HG02840 (cell line): ENCODE measurements at regions not wholly inside any gene's neighbourhood (a gene's known extent, or its start where the extent isn't known, plus 50 kb on each side); places are given as distances from the start of the nearest gene placed in this dataset.

Experiments
- ATAC-seq: cut with Tn5 transposase; IDR thresholded peaks from one replicate; pipeline ENCODE4 v1.9.1; 2021; ENCODE audit warnings: mild to moderate bottlenecking, moderate library complexity, moderate number of reproducible peaks; ENCODE audit not compliant: unreplicated experiment, low FRiP score

DNA sequence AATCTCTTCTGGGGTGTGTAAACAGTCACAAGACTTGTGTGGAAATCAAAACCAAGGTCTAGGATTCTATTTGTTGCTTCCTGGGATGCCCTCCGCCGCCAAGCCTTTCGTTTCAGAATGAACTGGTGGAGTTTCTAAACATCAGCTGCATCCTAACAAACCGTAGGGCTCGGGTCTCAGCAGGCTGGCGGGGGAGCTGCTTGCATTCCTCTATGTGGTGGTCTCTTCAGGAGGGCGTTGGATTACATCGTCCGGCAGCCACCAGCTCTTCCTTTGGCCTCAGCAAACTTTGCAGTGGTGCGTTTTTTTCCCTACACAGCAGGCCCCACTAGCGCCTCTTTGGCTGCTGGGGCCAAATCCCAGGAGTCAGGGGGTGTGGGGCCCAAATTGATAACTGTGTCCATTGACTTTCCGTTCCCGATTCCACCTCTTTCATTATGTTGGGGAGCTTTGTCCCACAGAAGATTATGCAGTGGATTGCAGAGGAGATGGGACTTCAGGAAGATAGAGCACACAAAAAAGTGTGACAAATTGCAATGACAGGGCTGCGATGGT is 390.0 kb upstream of the NR2F2 start:
- ATAC-seq, result no peak

DNA sequence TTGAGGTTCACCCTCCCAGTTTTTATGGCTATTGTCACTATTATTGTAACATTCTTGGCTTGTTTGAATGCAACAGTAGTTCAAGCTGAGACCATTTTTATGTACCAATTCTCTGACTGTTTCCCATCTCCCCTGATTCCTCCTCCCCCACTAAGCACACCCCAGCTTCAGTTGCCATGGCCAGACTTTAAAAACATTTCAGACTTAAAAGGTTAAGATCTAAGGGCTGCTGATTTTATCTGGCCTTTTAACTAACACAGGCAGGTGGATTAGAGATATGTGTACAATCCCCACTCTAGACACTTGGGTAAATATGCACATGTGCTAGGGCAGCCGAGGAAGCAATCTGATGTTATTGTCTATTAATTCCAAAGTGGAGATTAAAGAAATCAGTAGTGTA is 386.3 kb upstream of the NR2F2 start:
- no peak for ATAC-seq

DNA sequence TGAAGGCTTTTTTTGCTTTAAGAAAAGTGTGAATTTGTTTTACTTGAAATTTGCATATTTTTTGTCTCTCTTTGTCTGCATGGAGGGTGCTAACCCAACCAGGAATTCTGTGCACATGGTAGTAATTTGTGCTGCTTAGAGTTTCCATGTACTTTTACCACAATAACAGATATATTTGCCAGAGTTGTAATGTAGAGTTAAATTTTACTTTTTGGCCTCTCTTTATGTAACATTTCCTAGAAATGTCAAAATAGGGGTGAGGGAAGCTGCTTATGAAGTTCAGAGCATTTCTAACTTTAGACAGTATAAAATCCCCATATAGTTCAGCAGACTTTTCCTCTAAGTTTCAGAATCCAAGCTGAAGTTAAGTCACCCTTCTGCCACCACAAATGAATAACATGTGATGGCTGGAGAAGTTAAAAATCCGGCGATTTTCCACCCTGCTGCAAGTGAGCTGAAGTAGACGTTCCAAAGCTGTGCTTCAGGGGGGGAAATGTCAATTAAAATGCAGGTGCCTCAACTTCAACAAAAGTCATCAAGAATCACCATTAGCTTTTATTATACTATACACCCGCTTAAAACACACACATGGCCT is 385.7 kb upstream of the NR2F2 start:
- no peak for ATAC-seq

DNA sequence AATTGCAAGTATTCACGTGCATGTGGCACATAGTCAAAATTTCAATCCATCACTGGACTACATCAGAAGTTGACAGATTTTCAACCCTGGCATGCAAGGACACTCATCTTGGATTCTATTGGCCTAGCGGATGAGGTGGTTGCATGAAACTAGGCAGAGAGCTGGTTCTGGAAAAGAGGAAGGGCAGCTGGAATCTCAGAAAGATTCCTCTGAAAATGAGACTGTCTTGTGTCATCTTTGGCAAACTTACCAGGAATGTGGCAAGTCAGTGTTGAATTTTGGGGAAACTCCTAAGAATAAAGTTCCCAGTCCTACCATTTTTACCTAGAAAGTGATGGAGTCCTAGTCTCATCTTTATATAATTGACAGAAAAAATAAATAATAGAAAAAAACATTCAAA is 384.3 kb upstream of the NR2F2 start:
- no peak for ATAC-seq

DNA sequence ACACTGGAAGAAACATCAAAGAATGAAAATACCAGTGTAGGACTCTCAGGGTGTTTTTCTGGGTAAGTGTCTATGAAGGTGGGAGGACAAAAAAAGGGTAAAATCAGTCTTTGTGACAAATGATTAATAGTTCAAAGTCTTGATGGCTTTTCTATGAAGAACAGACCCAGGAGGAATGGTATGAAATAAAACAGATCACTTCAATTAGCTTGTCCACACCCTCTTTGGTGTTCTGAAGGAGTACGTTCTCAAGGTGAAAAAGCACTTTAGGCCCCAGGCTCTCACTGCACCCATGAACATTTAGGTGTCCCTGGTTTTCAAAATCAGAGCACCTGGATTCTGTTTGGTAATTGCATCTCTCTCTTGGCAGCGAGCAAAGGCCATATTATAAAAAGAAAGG is 383.6 kb upstream of the NR2F2 start:
- ATAC-seq, result no peak

DNA sequence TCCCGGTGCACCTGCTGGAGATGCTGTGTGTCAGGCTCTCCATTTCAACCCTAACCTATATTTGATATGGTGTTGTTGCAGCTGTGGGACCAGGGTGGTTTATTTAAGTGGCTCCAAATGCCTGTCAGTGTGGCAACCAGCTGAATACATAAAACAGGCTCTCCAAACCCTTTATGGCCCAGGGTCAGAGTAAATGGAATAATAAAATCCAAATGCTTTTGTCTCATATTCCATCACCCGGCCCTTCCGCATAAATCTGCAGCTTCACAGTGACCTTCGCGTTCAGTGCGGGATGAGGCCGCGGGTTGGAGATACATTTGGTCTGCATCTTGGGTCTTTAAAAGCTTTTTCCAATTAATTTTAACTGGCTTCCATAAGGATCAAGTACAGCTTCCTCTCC is 382.1 kb upstream of the NR2F2 start:
- no peak for ATAC-seq

DNA sequence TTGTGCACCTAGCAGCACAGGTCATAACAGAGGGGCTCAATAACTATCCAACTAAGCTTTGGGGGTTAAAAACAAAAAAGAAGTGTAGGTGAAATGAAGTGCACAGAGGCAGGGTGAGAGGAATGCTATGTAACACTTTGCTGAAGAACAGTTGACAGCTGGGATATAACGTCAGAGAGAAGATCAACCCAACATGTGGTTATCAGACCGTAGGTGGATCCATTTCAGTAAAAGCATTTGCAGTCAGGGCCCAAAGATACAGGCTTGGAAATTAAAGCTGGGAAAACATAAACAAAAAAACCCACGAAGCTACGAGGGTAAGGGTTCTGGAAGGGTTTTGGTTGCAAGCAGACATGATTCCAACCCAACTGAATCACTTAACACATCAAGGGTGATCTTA is 377.5 kb upstream of the NR2F2 start:
- no peak for ATAC-seq

DNA sequence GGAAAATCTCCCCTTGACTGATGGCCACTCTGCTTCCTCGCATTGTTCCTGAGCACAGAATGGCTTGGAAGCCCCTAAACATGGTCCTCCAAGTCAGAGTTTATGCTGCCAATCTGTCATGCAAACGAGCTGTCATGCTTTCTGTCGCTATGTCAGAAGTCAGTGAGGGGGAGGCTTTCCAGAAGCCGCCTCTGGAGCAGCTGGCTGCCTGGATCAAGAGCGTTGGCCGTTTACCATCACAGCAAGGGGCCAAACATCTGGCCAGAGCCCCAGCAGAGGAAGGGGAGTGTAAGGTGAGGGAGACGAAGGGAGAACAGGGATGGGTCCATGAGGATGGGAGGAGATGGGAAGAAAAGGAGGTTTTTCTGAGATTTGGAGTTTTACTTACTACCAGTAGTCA is 372.6 kb upstream of the NR2F2 start:
- no peak for ATAC-seq

DNA sequence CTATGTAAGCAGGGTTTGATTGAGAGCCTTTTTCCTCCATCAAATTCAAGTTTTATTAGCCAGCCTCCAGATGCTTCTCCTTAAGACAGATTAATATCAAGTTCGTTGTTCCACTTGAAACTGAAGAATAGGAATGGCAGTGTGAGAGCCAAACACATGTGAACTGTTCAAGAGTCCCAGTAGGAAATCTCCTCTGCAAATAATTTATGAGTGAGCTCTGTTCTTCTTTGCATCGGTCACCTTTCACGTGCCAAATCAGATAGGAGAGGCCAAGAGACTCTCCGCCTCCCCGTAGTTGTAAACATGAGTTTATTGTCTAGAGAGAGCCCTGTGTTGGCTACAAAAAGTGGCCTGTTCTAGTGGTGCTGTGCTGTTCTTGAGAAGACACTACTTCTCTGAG is 372.1 kb upstream of the NR2F2 start:
- ATAC-seq, result no peak

DNA sequence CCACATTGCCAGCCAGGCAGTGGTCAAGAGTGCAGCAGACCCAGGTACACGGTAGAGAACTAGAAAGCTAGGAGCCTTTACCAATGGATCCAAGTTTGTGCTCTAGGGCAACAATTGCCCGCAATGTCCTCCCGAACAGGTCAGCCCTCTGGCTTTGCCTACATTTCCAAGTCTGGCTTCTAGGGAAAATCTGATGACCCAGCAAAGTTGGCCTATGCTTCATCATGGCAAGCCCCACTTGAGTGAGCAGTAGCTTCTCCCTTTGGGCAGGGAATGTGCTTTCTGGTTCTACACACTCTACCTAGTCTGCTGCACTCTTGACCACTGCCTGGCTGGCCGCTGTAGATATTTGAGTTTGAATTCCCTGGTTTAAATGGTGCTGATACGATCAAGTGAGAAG is 361.6 kb upstream of the NR2F2 start:
- no peak for ATAC-seq

DNA sequence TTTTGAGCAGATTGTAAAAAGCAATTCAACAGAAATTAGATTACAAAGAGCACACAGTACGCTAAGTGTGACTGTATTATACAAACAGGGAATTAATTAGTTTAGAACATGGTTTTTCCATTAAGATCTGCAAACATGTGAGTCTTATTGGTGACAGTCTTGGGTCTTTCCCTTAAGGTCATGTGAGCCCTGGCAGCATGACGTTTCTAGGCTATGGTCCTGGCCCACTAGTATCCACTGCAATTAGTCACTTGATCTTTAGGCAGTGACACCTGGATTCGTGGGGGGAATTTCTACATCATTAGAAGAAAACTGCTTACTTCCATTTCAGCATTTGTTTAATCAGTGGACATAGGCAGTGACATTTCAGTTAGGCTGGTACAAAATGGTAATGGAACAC is 360.2 kb upstream of the NR2F2 start:
- ATAC-seq, result no peak

DNA sequence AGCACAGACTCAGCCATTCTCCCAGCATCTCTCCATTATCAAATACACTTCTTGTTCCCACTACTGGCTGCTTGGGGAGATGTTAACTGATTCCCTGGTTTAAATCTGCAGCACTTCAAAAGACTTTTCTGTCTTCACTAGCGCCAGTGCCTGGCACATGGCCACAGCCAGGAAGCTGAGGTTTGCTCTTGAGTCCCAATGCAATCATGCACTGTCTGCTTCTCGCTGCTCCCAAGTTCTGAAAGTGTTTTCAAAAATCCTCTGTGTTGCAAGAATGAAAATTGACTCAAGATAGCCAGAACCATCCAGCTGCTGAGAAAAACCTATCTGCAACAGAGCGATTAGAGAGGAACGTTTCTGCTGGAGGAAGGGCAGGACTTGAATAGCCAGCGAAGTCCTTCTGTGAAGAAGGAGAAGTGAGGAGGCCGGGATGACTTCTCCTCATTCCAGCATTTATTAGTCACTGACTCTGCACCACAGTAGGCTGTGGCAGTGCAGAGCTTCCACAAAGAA is 358.4 kb upstream of the NR2F2 start:
- no peak for ATAC-seq

DNA sequence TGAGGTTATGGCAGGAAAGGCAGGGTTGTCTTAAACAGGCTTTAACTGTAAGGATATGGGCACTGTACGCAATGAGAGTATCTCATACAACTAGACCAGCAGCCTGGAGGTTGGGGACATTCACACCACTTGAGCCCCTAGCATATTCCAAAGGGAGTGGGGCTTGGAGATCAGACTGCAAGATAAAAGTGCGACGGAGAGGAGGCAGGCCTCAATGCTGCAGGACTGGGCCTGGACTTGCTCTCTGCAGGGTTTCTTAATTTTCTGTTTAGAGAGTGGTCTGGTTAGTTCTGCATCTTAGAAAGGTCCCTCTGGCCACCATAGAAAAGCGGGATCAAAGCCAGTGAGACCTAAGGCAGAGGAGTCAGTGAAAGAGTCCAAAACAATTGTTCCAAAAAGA is 357.7 kb upstream of the NR2F2 start:
- no peak for ATAC-seq

DNA sequence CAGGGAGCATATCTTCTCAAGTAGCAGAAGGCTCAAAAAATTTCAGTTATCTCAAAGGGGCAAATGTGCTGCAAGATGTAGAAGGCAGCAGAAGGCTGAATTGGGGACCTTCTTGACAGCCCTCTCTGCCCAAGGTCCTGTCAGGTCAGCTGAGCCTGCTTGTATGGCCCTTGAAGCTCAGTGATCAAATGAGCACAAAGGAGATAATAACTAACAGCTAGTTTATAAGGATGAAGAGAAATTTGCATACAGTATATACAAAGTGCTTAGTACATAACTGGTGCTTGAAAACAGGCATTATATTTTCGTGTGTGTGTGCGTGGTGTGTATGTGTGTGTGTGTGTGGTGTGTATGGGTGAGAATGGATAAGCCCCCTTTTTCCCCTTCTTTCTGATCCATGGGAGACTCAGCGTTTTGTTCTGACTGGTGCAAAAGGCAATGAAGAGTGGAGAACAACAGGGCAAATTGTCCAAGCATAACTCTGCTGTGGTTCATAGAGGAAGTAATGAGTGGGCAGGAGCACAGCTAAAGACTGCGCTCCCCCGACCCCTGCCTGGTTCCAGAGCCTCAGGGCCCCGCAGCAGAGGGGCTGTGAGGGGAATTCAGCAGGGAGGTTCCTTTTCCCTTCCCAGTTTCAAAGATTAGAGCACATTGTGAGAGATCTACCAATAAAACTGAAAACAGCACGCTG is 356.8 kb upstream of the NR2F2 start:
- ATAC-seq, result no peak

DNA sequence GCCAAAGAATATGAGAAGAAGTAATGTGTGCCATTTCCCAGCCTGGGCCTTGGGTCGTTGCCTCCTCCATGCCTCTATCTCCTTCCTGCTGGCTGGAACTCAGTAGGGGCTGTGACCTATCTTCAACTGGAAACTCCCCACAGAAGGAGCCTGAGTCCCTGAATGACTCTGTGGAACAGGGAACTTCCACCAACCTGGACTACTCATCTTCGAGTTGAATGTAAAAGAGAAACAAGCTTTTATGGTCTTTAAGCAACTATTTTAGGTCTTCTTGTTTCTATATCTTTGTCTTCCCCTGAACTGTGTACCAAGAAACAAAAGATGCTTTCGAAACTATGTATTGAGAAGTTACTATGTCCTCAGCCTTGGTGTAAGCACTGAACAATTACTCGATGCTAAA is 355.3 kb upstream of the NR2F2 start:
- ATAC-seq, result no peak

DNA sequence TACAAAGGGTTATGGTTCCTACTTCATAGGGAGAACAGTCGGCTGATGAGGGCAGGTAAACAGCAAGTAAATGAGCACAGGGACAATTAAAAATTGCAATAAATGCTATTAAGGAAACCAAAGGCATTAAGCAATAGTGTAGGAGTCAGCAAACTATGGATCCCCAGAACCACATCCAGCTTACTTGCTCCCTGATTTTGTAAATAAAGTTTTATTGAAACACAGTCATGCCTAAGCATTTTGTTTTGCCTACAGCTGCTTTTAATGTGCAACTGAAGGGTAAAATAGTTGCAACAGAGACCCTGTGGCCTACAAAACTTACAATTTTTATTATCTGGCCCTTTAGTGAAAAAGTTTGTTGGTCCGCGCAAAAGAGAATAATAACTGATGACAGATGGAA is 351.2 kb upstream of the NR2F2 start:
- ATAC-seq, result no peak

DNA sequence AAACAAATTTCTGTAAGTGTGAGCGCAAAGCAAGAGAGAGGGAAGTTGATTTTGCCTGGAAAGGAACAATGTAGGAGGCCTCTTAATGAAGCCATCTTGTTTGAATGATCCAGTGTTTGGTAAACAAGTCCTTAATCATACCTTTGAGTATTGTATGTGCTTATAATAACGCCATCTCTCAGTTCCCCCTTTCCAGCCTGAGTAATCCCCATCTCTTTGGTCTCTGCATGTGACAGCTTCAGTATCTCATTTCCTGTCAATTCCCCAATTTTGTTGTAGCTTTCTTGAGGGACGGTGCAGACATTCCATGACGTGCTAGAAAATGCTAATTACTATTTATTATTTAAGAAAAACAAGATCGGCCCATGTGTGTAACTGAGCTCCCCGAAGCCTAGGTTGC is 349.3 kb upstream of the NR2F2 start:
- no peak for ATAC-seq

DNA sequence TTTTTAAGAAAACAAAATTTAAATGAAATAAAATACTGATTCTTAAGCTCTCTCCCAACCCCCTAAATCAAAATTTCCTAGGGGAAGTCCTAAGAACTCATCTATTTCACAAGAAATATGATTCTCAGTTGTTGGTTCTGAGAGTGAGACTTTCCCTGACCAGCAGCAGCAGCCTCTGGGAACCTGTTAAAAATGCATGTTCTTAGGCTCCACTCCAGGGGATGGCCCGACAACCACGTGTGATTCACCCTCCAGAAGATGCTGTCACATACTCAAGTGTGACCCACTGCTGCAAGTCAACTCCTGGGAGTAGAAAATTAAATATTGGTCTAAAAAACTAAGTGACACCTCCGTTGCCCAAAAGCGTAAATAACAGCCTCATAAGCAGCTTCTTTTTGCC is 343.2 kb upstream of the NR2F2 start:
- no peak for ATAC-seq

DNA sequence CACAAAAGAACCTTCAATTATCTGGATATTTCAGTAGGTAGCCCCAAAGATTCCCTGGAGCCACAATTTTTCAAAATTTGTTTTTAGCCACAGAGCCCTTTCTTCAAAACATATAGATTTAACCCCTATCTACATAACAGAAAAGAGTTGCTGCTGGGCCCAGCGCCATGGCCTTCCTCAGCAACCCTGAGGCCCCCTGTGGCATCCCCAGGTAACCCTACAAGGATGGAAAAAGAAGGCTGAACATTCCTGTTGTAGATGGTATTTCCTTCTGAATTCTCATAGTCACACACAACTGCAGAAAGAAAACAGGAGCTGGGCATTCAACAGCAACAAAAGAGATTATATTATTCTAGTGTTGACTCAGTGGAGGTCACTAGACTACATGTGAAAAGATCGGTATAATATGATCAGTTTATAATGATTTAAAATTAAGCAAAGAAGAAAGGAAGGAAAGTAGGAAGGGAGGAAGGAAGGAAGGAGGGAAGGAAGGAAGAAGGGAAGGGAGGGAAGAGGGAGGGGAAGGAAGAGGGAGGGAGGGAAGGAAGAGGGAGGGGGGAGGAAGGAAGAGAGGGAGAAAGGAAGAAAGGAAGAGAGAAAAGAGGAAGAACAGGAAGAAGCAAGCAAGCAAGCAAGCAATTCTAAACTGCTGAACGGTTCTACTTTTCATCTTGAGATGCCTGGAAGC is 342.5 kb upstream of the NR2F2 start:
- no peak for ATAC-seq

DNA sequence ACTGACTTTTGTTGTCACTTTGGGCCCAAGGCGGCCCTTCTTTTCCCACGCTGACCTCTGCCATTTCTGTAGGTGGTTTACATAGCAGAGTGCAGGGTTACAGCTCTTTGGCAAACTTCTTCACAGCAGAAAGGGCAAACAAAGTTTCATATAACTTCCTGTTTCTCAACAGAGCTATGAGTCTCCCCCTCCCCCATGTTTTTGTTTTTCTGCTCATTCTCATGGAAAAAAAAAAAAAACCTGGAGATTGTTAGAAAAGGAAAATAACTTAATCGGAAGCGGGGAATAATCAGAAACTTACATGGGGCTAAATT is 342.0 kb upstream of the NR2F2 start:
- ATAC-seq, result no peak

DNA sequence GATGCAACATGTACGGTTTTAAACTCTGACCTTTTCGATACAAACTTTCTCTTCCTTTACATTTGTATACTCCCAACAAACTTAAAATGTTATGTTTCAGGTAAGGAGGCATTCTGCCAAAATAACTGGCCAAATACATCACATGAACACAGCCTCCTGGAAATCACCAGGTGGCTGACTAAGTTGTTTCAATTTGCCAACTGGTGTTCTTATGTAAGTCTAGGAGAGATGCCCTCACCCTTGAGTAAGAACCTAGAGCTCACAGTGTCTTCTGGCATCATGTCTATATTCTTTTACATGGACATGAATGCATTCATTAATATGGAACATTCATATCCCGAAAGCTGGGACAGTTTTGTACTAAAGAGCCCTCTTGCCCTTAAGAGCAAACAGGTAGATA is 341.1 kb upstream of the NR2F2 start:
- no peak for ATAC-seq

DNA sequence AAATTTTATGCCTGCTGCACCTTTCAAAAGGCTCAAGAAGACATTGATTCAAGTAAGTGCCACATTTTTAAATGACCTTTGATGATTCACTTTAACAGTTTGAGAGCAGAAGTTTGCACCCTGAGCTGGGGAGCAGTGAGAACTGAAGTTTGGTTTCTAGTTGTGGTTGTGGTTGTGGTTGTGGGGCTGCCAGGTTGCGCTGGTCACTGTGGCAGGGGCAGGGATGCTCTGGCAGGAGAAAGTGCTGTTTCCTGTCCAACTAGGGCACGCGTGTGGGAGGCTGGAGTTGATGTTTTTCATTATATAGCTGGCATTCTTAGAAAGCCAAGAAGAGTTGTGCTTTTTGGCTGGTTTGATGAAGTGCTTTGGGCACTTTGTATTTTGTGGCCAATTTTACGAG is 339.7 kb upstream of the NR2F2 start:
- ATAC-seq, result no peak
